ENCODE measurements at regions not wholly inside any gene's neighbourhood (a gene's known extent, or its start where the extent isn't known, plus 50 kb on each side); places are given as distances from the start of the nearest gene placed in this dataset.

DNA sequence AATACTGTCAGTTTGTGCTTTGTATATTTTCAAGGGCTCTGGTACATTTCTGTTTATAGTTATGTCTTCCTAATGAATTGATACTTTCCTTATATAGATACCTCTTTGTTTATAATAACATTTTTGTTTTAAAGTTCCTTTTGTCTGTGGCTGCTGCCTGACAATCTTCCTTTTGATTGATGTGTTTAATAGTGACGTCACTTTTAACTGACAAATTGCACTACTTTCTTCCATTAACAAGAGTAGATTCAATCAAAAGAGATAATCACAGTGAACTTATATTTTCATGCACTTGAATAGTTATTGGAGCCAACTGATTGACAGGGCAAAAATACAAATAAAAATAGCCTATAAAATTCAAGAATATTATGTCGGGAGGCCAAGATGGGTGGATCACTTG, 371.7 kb downstream of the ANXA1 start:
- TF ChIP-seq YY1 (IDR thresholded peaks at IDR 0.05; ENCODE audit: insufficient read depth, insufficient read length) (no peak), SUZ12 (IDR thresholded peaks at IDR 0.05; ENCODE audit: extremely low read depth, insufficient read depth, insufficient read length) (no peak), ZNF274 (IDR thresholded peaks at IDR 0.05; ENCODE audit: low read depth, low read length) (no peak)
